DMS153 treated with DMSO at 0.1 percent for 48 hours (cell line): ENCODE measurements at regions not wholly inside any gene's neighbourhood (a gene's known extent, or its start where the extent isn't known, plus 50 kb on each side); places are given as distances from the start of the nearest gene placed in this dataset.

Source experiments
- DNase-seq: peaks from one replicate; lab custom pipeline; 2025; ENCODE audit not compliant: unreplicated experiment; lab: John Stamatoyannopoulos, UW

DNA sequence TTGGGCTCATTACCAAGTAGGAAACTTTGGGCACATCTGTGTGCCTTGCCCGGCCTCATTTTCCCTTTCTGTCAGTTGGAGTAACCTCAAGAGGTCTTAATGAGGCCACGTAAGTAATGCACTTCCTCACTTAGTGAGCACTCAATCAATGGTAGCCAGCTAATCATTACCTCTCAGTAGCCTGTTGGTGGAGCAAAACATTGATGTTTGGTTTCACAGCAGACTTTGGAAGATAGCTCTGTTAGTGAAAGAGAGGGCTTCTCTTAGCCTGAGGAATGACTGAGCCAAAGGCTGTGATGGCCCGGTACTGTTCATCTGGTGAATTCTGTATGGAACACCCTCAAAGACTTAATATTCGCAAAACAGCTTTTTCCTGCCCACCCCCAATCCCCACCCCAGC, 55.9 kb upstream of the ID4 start:
- DNase-seq, result no peak

DNA sequence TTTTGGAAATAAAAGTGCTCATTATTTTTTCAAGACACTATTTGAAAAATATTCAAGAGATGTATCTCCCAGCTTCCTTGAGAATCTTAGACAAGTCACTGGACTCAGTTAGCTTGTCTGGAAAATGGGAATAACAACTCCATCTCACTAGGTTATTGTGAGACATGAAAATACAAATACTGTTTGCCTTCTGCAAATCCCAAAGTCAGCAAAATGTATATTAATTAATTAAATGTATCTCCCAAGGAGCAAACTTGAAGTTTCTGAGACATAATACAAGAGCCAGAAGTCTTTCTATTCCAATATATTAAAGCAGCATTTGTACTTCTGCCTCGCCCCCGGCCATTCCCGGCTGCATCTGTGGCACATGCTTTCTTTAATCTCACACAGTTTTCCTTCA, 54.6 kb upstream of the ID4 start:
- DNase-seq, result no peak
